ENCODE measurements at regions not wholly inside any gene's neighbourhood (a gene's known extent, or its start where the extent isn't known, plus 50 kb on each side); places are given as distances from the start of the nearest gene placed in this dataset.

DNA sequence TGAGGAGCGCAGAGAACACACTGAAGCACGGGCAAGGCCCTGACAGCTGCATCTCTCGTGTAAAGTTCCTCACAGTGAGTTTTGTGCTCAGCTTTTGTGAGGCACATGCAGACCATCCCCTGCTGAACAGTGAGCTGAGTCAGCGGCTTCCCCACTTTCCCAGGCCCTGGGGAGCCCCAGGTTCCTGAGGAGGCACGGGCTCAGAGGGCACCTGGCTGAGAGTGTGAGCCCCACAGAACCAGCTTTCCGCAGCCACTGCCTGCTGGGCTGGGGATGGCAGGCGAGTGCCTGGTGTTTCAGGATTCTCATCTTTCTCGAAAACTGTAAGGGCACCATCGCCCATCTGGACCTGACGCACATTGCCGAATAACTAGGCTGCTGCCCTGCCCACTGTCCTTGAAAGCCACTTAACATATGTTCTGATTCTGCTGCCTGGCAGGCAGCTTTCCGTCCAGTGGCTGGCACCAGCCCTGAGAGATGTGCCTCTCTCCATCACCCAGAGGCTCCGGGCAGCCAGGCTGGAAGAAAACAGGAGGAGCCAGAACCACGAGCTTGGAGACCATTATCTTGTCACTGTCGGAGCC is 266.7 kb upstream of the FOXF1 start:
- TF ChIP-seq, protein P1, sequence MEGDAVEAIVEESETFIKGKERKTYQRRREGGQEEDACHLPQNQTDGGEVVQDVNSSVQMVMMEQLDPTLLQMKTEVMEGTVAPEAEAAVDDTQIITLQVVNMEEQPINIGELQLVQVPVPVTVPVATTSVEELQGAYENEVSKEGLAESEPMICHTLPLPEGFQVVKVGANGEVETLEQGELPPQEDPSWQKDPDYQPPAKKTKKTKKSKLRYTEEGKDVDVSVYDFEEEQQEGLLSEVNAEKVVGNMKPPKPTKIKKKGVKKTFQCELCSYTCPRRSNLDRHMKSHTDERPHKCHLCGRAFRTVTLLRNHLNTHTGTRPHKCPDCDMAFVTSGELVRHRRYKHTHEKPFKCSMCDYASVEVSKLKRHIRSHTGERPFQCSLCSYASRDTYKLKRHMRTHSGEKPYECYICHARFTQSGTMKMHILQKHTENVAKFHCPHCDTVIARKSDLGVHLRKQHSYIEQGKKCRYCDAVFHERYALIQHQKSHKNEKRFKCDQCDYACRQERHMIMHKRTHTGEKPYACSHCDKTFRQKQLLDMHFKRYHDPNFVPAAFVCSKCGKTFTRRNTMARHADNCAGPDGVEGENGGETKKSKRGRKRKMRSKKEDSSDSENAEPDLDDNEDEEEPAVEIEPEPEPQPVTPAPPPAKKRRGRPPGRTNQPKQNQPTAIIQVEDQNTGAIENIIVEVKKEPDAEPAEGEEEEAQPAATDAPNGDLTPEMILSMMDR (IDR thresholded peaks at IDR 0.05): no peak
- TF ChIP-seq POLR2A (IDR thresholded peaks at IDR 0.05) (no peak), EP300 (IDR thresholded peaks at IDR 0.05) (no peak)

Data from sigmoid colon (tissue), 4 donors.